ENCODE measurements at regions not wholly inside any gene's neighbourhood (a gene's known extent, or its start where the extent isn't known, plus 50 kb on each side); places are given as distances from the start of the nearest gene placed in this dataset.

- no peak for TF ChIP-seq ARNT (IDR thresholded peaks at IDR 0.05)
- TF ChIP-seq CTBP1 (IDR thresholded peaks at IDR 0.05; ENCODE audit: borderline replicate concordance) = no peak
- TF ChIP-seq SP1 (IDR thresholded peaks at IDR 0.05) = no peak
- TF ChIP-seq FOXK2 (IDR thresholded peaks at IDR 0.05) = no peak
- TF ChIP-seq BHLHE40 (IDR thresholded peaks at IDR 0.05; ENCODE audit: borderline replicate concordance) = no peak
- no peak for TF ChIP-seq TARDBP (IDR thresholded peaks at IDR 0.05)
- no peak for TF ChIP-seq FOXM1 (IDR thresholded peaks at IDR 0.05; ENCODE audit: borderline replicate concordance)
- no peak for TF ChIP-seq PKNOX1 (IDR thresholded peaks at IDR 0.05)
- TF ChIP-seq FOXA1 (IDR thresholded peaks at IDR 0.05) = no peak
- TF ChIP-seq ELF4 (IDR thresholded peaks at IDR 0.05) = no peak
Measured at GRCh38 chr1:29469457-29469856, 233.1 kb downstream of the PTPRU start.
